ENCODE measurements at regions not wholly inside any gene's neighbourhood (a gene's known extent, or its start where the extent isn't known, plus 50 kb on each side); places are given as distances from the start of the nearest gene placed in this dataset.
"Not testable (repeated sequence)": the region's sequence is repeated elsewhere in the genome, so short reads cannot be mapped to it uniquely, and the experiment has no call there.

GRCh38 chr12:131388164-131389053 is 322.5 kb upstream of the SFSWAP start:
- TF ChIP-seq CTCF (IDR thresholded peaks at IDR 0.05 in 4 of 5, conservative IDR thresholded peaks at IDR 0.05 in 1 of 5); POLR2A (IDR thresholded peaks at IDR 0.05): not testable (repeated sequence)

Data from gastrocnemius medialis (tissue), 4 donors.